Right lobe of liver (tissue), 4 donors: ENCODE measurements at regions not wholly inside any gene's neighbourhood (a gene's known extent, or its start where the extent isn't known, plus 50 kb on each side); places are given as distances from the start of the nearest gene placed in this dataset.

Experiments
- POLR2A ChIP-seq: fragments of 450-650 bp; IDR thresholded peaks from one replicate; pipeline ENCODE4 v1.6.1; 2017; ENCODE audit warnings: antibody characterized with exemption, mild to moderate bottlenecking
- TF ChIP-seq, protein P1 (sequence below), 4 donors: fragments of 200-600 bp in 3 of 4; fragments of 450-650 bp in 1 of 4; IDR thresholded peaks; one replicate each; pipeline versions ENCODE4 v1.5.1 to v1.8.0; 2016 to 2022; ENCODE audit warnings: antibody characterized with exemption in 4 of 4, mild to moderate bottlenecking in 2 of 4
- donor health status: DM: no; HTN: no; CAD: no.
- donor health status: DM: no; HTN: no; CAD: no.
- donor health status: DM: no; HTN: yes; CAD: no.

GRCh38 chr11:128316541-128317227 lies 270.7 kb downstream of the ETS1 start:
- no peak for TF ChIP-seq POLR2A
- TF ChIP-seq, protein P1, sequence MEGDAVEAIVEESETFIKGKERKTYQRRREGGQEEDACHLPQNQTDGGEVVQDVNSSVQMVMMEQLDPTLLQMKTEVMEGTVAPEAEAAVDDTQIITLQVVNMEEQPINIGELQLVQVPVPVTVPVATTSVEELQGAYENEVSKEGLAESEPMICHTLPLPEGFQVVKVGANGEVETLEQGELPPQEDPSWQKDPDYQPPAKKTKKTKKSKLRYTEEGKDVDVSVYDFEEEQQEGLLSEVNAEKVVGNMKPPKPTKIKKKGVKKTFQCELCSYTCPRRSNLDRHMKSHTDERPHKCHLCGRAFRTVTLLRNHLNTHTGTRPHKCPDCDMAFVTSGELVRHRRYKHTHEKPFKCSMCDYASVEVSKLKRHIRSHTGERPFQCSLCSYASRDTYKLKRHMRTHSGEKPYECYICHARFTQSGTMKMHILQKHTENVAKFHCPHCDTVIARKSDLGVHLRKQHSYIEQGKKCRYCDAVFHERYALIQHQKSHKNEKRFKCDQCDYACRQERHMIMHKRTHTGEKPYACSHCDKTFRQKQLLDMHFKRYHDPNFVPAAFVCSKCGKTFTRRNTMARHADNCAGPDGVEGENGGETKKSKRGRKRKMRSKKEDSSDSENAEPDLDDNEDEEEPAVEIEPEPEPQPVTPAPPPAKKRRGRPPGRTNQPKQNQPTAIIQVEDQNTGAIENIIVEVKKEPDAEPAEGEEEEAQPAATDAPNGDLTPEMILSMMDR (IDR thresholded peaks at IDR 0.05), result no peak
